IMR-90 (cell line): ENCODE measurements at regions not wholly inside any gene's neighbourhood (a gene's known extent, or its start where the extent isn't known, plus 50 kb on each side); places are given as distances from the start of the nearest gene placed in this dataset.

Experiments used
- ATAC-seq: fragments of 200-7000 bp; cut with Tn5 transposase; 2 replicates; pipeline ENCODE4 v1.9.1; 2020; ENCODE audit warnings: low read depth, mild to moderate bottlenecking, moderate library complexity
- BruUV-seq: library from RNA; stranded (reverse); fragments of 400-500 nt; replicated peaks from 2 replicates; lab custom pipeline; 2021; lab: Mats Ljungman, UMichigan
- CTCF ChIA-PET: fragments of 300-600 bp; formaldehyde crosslinking; extraction: SDS; loops from one replicate; lab custom pipeline; 2021; ENCODE audit warnings: antibody characterized with exemption; lab: Yijun Ruan, JAX
- POLR2A ChIA-PET: fragments of 300-600 bp; sonication (Branson Sonifier 250); formaldehyde crosslinking; loops from one replicate; lab custom pipeline; 2022; ENCODE audit warnings: antibody characterized with exemption; ENCODE audit not compliant: unreplicated experiment; lab: Charles Lee
- DNase-seq: peaks from one replicate; pipeline ENCODE4 v3.0.0; 2013
- H2AFZ ChIP-seq: replicated peaks from 2 replicates; pipeline ENCODE3; 2013; ENCODE audit warnings: low read length, mild to moderate bottlenecking; ENCODE audit not compliant: poor library complexity
- H2AK5ac ChIP-seq: 2 replicates; pipeline ENCODE4 v1.6.1; 2013; ENCODE audit warnings: low read depth, low read length, inconsistent platforms
- H2AK9ac ChIP-seq: replicated peaks from 2 replicates; pipeline ENCODE3; 2013; ENCODE audit warnings: mild to moderate bottlenecking, low read depth, low read length, moderate library complexity; ENCODE audit not compliant: poor library complexity
- H2BK120ac ChIP-seq: 2 replicates; pipeline ENCODE4 v1.6.1; 2013; ENCODE audit warnings: low read depth, low read length, inconsistent platforms
- H2BK15ac ChIP-seq: 3 replicates; pipeline ENCODE4 v1.6.1; 2013; ENCODE audit warnings: low read depth, low read length, inconsistent platforms
- H2BK20ac ChIP-seq: 2 replicates; pipeline ENCODE4 v1.6.1; 2013; ENCODE audit warnings: low read depth, mild to moderate bottlenecking, inconsistent platforms, low read length, moderate library complexity
- H2BK5ac ChIP-seq: 2 replicates; pipeline ENCODE4 v1.6.1; 2013; ENCODE audit warnings: mild to moderate bottlenecking, low read depth, low read length, inconsistent platforms; ENCODE audit not compliant: poor library complexity, severe bottlenecking
- H3K14ac ChIP-seq: replicated peaks from 2 replicates; pipeline ENCODE4 v1.6.1; 2013; ENCODE audit warnings: low read depth, low read length, inconsistent platforms
- H3K18ac ChIP-seq: 2 replicates; pipeline ENCODE4 v1.6.1; 2013; ENCODE audit warnings: low read depth, low read length, control low read depth
- H3K23ac ChIP-seq: 2 replicates; pipeline ENCODE4 v1.6.1; 2013; ENCODE audit warnings: low read depth, low read length, inconsistent platforms
- H3K27ac ChIP-seq: 2 replicates; pipeline ENCODE4 v1.5.1; 2013; ENCODE audit warnings: mild to moderate bottlenecking, control low read depth, low read length; ENCODE audit not compliant: insufficient read depth
- H3K27me3 ChIP-seq: 2 replicates; pipeline ENCODE4 v1.6.1; 2013; ENCODE audit warnings: low read length; ENCODE audit not compliant: control insufficient read depth, insufficient read depth
- H3K36me3 ChIP-seq: 2 replicates; pipeline ENCODE4 v1.6.1; 2013; ENCODE audit warnings: low read length, mixed read lengths; ENCODE audit not compliant: control insufficient read depth, insufficient read depth
- H3K4ac ChIP-seq: 2 replicates; pipeline ENCODE4 v1.6.1; 2013; ENCODE audit warnings: low read depth, low read length, inconsistent platforms
- H3K4me1 ChIP-seq: 2 replicates; pipeline ENCODE4 v1.6.1; 2013; ENCODE audit warnings: low read length, mixed read lengths; ENCODE audit not compliant: control insufficient read depth, insufficient read depth
- H3K4me2 ChIP-seq: 2 replicates; pipeline ENCODE4 v1.6.1; 2013; ENCODE audit warnings: low read depth, mild to moderate bottlenecking, control low read depth, low read length, moderate library complexity
- H3K4me3 ChIP-seq: 2 replicates; pipeline ENCODE4 v1.5.1; 2013; ENCODE audit warnings: low read depth, mild to moderate bottlenecking, control low read depth, low read length, moderate library complexity; ENCODE audit not compliant: insufficient read depth
- H3K56ac ChIP-seq: 2 replicates; pipeline ENCODE4 v1.6.1; 2013; ENCODE audit warnings: low read length, inconsistent platforms; ENCODE audit not compliant: insufficient read depth; ENCODE audit errors: extremely low read depth
- H3K79me1 ChIP-seq, 2 experiments: 2 replicates each; pipeline ENCODE4 v1.6.1; 2013; ENCODE audit warnings: low read length in 2 of 2, inconsistent platforms in 1 of 2, low read depth in 1 of 2
- H3K9ac ChIP-seq: 2 replicates; pipeline ENCODE4 v1.6.1; 2013; ENCODE audit warnings: low read depth, low read length, control low read depth
- H3K9me1 ChIP-seq: 2 replicates; pipeline ENCODE4 v1.6.1; 2013; ENCODE audit warnings: low read length, inconsistent platforms; ENCODE audit not compliant: insufficient read depth
- H3K9me3 ChIP-seq: 2 replicates; pipeline ENCODE4 v1.6.1; 2013; ENCODE audit warnings: low read length; ENCODE audit not compliant: control insufficient read depth, insufficient read depth
- H4K20me1 ChIP-seq: 2 replicates; pipeline ENCODE4 v1.6.1; 2013; ENCODE audit warnings: low read length, inconsistent platforms; ENCODE audit not compliant: insufficient read depth
- H4K5ac ChIP-seq: 2 replicates; pipeline ENCODE4 v1.6.1; 2013; ENCODE audit warnings: mild to moderate bottlenecking, low read depth, low read length, control low read depth
- H4K8ac ChIP-seq, 2 experiments: 2 replicates each; pipeline ENCODE4 v1.6.1; 2013; ENCODE audit warnings: low read depth in 2 of 2, low read length in 2 of 2, control low read depth in 1 of 2, inconsistent platforms in 1 of 2
- H4K91ac ChIP-seq: 2 replicates; pipeline ENCODE4 v1.6.1; 2013; ENCODE audit warnings: low read depth, low read length, inconsistent platforms; ENCODE audit not compliant: insufficient read depth
- CEBPB ChIP-seq: IDR thresholded peaks from 2 replicates; pipeline ENCODE4 v1.6.1; 2012; ENCODE audit warnings: low read depth, low read length, improper control_type of control experiment
- FOS ChIP-seq: fragments of 150-350 bp; IDR thresholded peaks from 2 replicates; pipeline ENCODE4 v1.6.1; 2016; ENCODE audit warnings: low read depth, low read length
- MAFK ChIP-seq: IDR thresholded peaks from 2 replicates; pipeline ENCODE4 v1.6.1; 2012; ENCODE audit warnings: low read depth, low read length, improper control_type of control experiment
- MAZ ChIP-seq: IDR thresholded peaks from 2 replicates; pipeline ENCODE4 v1.6.1; 2012; ENCODE audit warnings: low read depth, mild to moderate bottlenecking, low read length, improper control_type of control experiment, moderate library complexity, borderline replicate concordance
- NFE2L2 ChIP-seq: fragments of 150-350 bp; IDR thresholded peaks from 2 replicates; pipeline ENCODE4 v1.6.1; 2016; ENCODE audit warnings: low read depth, mild to moderate bottlenecking, low read length
- POLR2A ChIP-seq: IDR thresholded peaks from 2 replicates; pipeline ENCODE4 v1.6.1; 2012; ENCODE audit warnings: mild to moderate bottlenecking, low read depth, low read length
- RFX5 ChIP-seq: IDR thresholded peaks from 2 replicates; pipeline ENCODE4 v1.8.0; 2012; ENCODE audit warnings: low read depth, mild to moderate bottlenecking, low read length, moderate library complexity
- SMC3 ChIP-seq: fragments of 150-350 bp; IDR thresholded peaks from 2 replicates; pipeline ENCODE4 v1.6.1; 2016; ENCODE audit warnings: low read depth, mild to moderate bottlenecking, antibody characterized with exemption, low read length, moderate library complexity
- dilution Hi-C: fragments of 300-500 bp; cut with HindIII; formaldehyde crosslinking; loops from one replicate; pipeline ENCODE4 v1.14.3; 2018; ENCODE audit warnings: low sequenced_read_pairs; ENCODE audit not compliant: unreplicated experiment
- in situ Hi-C: fragments of 300-500 bp; cut with MboI; formaldehyde crosslinking; loops from 3 replicates; pipeline ENCODE4 v1.14.3; 2019; ENCODE audit warnings: low sequenced_read_pairs, inconsistent platforms, mixed read lengths
- intact Hi-C: fragments of 100-400 bp; cut with micrococcal nuclease; formaldehyde crosslinking; loops from 2 replicates; pipeline ENCODE4 v1.10.0; 2022
- TF ChIP-seq, protein P1 (sequence below): fragments of 150-350 bp; IDR thresholded peaks from 2 replicates; pipeline ENCODE4 v1.6.1; 2017; ENCODE audit warnings: mild to moderate bottlenecking, antibody characterized with exemption, low read length, low read depth
- TF ChIP-seq, protein P2 (sequence below): conservative IDR thresholded peaks from 2 replicates; pipeline ENCODE4 v1.5.1; 2012; ENCODE audit warnings: mild to moderate bottlenecking, low read depth, low read length, improper control_type of control experiment

DNA sequence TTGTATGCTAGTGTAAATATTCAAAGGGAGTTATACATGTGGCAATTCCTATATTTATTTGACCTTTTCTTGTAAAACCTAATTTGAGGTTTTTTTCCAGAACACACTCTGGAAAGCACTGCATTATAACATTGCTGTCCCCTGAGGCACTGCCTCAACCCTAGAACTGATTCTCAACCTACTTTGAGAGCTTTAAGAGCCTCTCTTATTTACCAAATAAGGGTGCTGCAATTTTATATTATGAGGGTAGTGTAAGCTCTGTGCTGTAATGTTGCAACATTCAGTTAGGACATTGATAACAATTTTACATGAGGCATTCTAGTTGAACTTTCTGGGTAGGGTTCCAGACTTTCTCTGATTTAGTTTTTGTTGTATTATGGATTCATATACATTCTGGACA, 302.2 kb upstream of the DEPDC1 start:
- POLR2A ChIA-PET, result no interaction called here
- no peak for ATAC-seq
- DNase-seq, result no peak

More for the DNA sequence above, 302.2 kb upstream of the DEPDC1 start:
- H3K27me3 ChIP-seq, result no peaks in the 10 kb centered on the region
- H3K18ac ChIP-seq, result no peak overlapping the region
- no peak overlapping the region for H3K4ac ChIP-seq
- no peak overlapping the region for H2BK20ac ChIP-seq
- H3K9ac ChIP-seq, result no peak overlapping the region
- H3K4me1 ChIP-seq, result no peaks in the 10 kb centered on the region
- BruUV-seq, result no TSS peak
- TF ChIP-seq CEBPB (no peak), POLR2A (no peak), NFE2L2 (no peak), SMC3 (no peak), FOS (no peak), RFX5 (no peak), MAZ (no peak), MAFK (no peak)
- TF ChIP-seq, protein P1, sequence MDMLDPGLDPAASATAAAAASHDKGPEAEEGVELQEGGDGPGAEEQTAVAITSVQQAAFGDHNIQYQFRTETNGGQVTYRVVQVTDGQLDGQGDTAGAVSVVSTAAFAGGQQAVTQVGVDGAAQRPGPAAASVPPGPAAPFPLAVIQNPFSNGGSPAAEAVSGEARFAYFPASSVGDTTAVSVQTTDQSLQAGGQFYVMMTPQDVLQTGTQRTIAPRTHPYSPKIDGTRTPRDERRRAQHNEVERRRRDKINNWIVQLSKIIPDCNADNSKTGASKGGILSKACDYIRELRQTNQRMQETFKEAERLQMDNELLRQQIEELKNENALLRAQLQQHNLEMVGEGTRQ, result no peak
- TF ChIP-seq, protein P2, sequence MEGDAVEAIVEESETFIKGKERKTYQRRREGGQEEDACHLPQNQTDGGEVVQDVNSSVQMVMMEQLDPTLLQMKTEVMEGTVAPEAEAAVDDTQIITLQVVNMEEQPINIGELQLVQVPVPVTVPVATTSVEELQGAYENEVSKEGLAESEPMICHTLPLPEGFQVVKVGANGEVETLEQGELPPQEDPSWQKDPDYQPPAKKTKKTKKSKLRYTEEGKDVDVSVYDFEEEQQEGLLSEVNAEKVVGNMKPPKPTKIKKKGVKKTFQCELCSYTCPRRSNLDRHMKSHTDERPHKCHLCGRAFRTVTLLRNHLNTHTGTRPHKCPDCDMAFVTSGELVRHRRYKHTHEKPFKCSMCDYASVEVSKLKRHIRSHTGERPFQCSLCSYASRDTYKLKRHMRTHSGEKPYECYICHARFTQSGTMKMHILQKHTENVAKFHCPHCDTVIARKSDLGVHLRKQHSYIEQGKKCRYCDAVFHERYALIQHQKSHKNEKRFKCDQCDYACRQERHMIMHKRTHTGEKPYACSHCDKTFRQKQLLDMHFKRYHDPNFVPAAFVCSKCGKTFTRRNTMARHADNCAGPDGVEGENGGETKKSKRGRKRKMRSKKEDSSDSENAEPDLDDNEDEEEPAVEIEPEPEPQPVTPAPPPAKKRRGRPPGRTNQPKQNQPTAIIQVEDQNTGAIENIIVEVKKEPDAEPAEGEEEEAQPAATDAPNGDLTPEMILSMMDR, result no peak
- no peak overlapping the region for H4K8ac ChIP-seq
- H3K4me3 ChIP-seq, result no peak overlapping the region
- no peak overlapping the region for H4K5ac ChIP-seq
- H3K4me2 ChIP-seq, result no peak overlapping the region
- H3K56ac ChIP-seq, result no peak overlapping the region
- in situ Hi-C loops, result no loop called here
- no peak overlapping the region for H2AFZ ChIP-seq
- no peak overlapping the region for H2BK15ac ChIP-seq
- H2BK120ac ChIP-seq, result no peak overlapping the region
- intact Hi-C loops, result no loop called here
- H3K23ac ChIP-seq, result no peak overlapping the region
- CTCF ChIA-PET, result no interaction called here
- H3K14ac ChIP-seq, result no peak overlapping the region
- no peaks in the 10 kb centered on the region for H3K9me3 ChIP-seq
- H2BK5ac ChIP-seq, result no peak overlapping the region
- H2AK9ac ChIP-seq, result no peak overlapping the region
- dilution Hi-C loops, result no loop called here
- H3K9me1 ChIP-seq, result no peaks in the 10 kb centered on the region
- no peak overlapping the region for H2AK5ac ChIP-seq
- no peaks in the 10 kb centered on the region for H3K79me1 ChIP-seq
- no peak overlapping the region for H3K27ac ChIP-seq
- H3K36me3 ChIP-seq, result no peaks in the 10 kb centered on the region
- no peak overlapping the region for H4K91ac ChIP-seq
- H4K20me1 ChIP-seq, result no peaks in the 10 kb centered on the region
